Pancreas (tissue), 10 donors: ENCODE measurements at regions not wholly inside any gene's neighbourhood (a gene's known extent, or its start where the extent isn't known, plus 50 kb on each side); places are given as distances from the start of the nearest gene placed in this dataset.
"Not testable (repeated sequence)": the region's sequence is repeated elsewhere in the genome, so short reads cannot be mapped to it uniquely, and the experiment has no call there.

Experiments used
- ATAC-seq, 4 donors: fragments of 200-7000 bp; cut with Tn5 transposase; one replicate each; pipeline versions ENCODE4 v1.8.0 to v1.9.1; 2020; ENCODE audit warnings: mild to moderate bottlenecking in 4 of 4, moderate library complexity in 4 of 4
- DNase-seq, 6 donors: peaks; one replicate each; pipeline ENCODE4 v3.0.0-alpha.2; 2020
- FAIRE-seq: peaks from 2 replicates; lab custom pipeline; 2012; peaks lifted over from hg19 to GRCh38; lab: Jason Lieb, UNC
- H3K27ac ChIP-seq, 4 donors: fragments of 200-600 bp; sonication (generic); 1 replicate in 3 of 4; 2 replicates in 1 of 4; pipeline versions ENCODE4 v1.5.0 to v1.8.0; 2020
- H3K27me3 ChIP-seq, 4 donors: fragments of 200-600 bp; one replicate each; pipeline ENCODE4 v1.8.0; 2021
- H3K36me3 ChIP-seq, 3 donors: fragments of 200-600 bp; sonication (generic) in 1 of 3; one replicate each; pipeline versions ENCODE4 v1.5.0 to v1.8.0; 2020 to 2021
- H3K4me1 ChIP-seq, 3 donors: fragments of 200-600 bp; one replicate each; pipeline ENCODE4 v1.8.0; 2021
- H3K4me3 ChIP-seq, 4 donors: fragments of 200-600 bp; sonication (generic) in 2 of 4; one replicate each; pipeline versions ENCODE4 v1.5.0 to v1.8.0; 2020 to 2021
- H3K9me3 ChIP-seq, 4 donors: fragments of 200-600 bp; one replicate each; pipeline ENCODE4 v1.8.0; 2021
- WGBS, 2 donors: extraction: QIAGEN DNeasy Blood & Tissue Kit; methylation state at CpG; one replicate each; pipeline ENCODE4 v1.1.7; 2013; 5-methylcytosine and 5-hydroxymethylcytosine counted together
- intact Hi-C, 3 donors: fragments of 100-400 bp; cut with DNase I; formaldehyde crosslinking; loops; one replicate each; pipeline versions ENCODE4 v1.11.1 to v1.14.2; 2022
- donor health status: healthy with polysubstance abuse.
- donor health status: DM: no; HTN: no; CAD: no; lungs with moderate emphysema.
- donor health status: DM: no; HTN: no; CAD: no.
- donor health status: control.
- donor health status: control.
- donor health status: Bipolar disorder and iron deficiency.
- donor health status: DM: yes; HTN: yes; CAD: no.
- donor health status: DM: no; HTN: no; CAD: no.
- donor health status: DM: no; HTN: no; CAD: no.
- donor health status: DM: yes; HTN: yes; CAD: no.

DNA sequence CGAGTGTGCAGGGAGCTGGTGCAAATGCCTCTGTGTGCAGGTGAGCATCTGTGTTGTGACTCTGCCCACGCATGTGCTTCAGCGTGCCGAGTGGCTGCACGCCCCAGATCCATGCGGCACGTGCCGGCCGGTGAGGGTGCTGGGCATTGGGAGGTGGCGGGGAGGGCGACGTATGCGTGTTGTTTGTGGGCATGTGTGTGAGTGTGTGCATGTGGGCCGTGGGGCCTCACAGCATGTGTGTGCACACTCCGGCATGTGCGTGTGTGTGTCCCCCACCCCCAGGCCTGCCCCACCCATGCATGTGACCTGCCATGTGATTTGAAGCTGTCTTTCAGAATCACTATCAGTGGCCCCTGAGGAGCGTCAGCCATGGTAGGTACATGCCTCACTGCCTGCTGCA is 97.7 kb upstream of the ZSCAN2 start:
- H3K36me3 ChIP-seq, H3K27me3 ChIP-seq, H3K9me3 ChIP-seq, H3K4me1 ChIP-seq, ATAC-seq, intact Hi-C loops, H3K4me3 ChIP-seq, FAIRE-seq, H3K27ac ChIP-seq: not testable (repeated sequence)
- 96% methylated on average over 5 of the region's 17 CpGs; no CpG with 5 or more reads in 1 of the 2 donors for WGBS, 2 donors
- DNase-seq = peak in 1 of 6 donors; percentile 35

GRCh38 chr15:84505552-84505951 is 95.3 kb upstream of the ZSCAN2 start:
- H3K4me3 ChIP-seq, H3K9me3 ChIP-seq, H3K27me3 ChIP-seq, H3K27ac ChIP-seq, DNase-seq, FAIRE-seq, intact Hi-C loops, H3K4me1 ChIP-seq, ATAC-seq, H3K36me3 ChIP-seq: not testable (repeated sequence)
- WGBS, 2 donors = 45 to 48% methylated on average over 2 of the region's 4 CpGs

DNA sequence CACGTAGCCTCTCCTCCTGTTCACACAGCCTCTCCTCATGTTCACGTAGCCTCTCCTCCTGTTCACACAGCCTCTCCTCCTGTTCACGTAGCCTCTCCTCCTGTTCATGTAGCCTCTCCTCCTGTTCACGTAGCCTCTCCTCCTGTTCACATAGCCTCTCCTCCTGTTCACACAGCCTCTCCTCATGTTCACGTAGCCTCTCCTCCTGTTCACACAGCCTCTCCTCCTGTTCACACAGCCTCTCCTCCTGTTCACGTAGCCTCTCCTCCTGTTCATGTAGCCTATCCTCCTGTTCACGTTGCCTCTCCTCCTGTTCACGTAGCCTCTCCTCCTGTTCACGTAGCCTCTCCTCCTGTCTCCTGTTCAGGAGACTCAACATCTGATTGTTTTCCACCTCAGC is 88.5 kb upstream of the ZSCAN2 start:
- H3K36me3 ChIP-seq, DNase-seq, intact Hi-C loops, H3K27ac ChIP-seq, ATAC-seq, H3K9me3 ChIP-seq, FAIRE-seq, H3K4me1 ChIP-seq, H3K4me3 ChIP-seq, H3K27me3 ChIP-seq: not testable (repeated sequence)
- 87 to 98% methylated on average over 2 to 4 of the region's 9 CpGs for WGBS, 2 donors

- H3K4me1 ChIP-seq, H3K36me3 ChIP-seq, H3K9me3 ChIP-seq, H3K27me3 ChIP-seq, H3K27ac ChIP-seq, intact Hi-C loops, FAIRE-seq, ATAC-seq, H3K4me3 ChIP-seq: not testable (repeated sequence)
- 92 to 94% methylated on average over 3 to 4 of the region's 6 CpGs for WGBS, 2 donors
- peak in 3 of 6 donors; percentile 15 to 22 (median 19) for DNase-seq
Measured at GRCh38 chr15:84516773-84517172, 84.0 kb upstream of the ZSCAN2 start.

- ATAC-seq, H3K4me3 ChIP-seq, H3K9me3 ChIP-seq, intact Hi-C loops, H3K36me3 ChIP-seq, H3K27me3 ChIP-seq, H3K4me1 ChIP-seq, H3K27ac ChIP-seq, FAIRE-seq, DNase-seq: not testable (repeated sequence)
- WGBS, 2 donors = 39 to 84% methylated on average over 2 of the region's 2 CpGs
Measured at GRCh38 chr15:84525491-84526344, 75.1 kb upstream of the ZSCAN2 start.

GRCh38 chr15:84530751-84531150 is 70.1 kb upstream of the ZSCAN2 start:
- intact Hi-C loops, H3K4me3 ChIP-seq, H3K27ac ChIP-seq, ATAC-seq, FAIRE-seq, H3K4me1 ChIP-seq, H3K9me3 ChIP-seq, H3K27me3 ChIP-seq, DNase-seq, H3K36me3 ChIP-seq: not testable (repeated sequence)
- 94 to 97% methylated on average over 4 of the region's 4 CpGs for WGBS, 2 donors

DNA sequence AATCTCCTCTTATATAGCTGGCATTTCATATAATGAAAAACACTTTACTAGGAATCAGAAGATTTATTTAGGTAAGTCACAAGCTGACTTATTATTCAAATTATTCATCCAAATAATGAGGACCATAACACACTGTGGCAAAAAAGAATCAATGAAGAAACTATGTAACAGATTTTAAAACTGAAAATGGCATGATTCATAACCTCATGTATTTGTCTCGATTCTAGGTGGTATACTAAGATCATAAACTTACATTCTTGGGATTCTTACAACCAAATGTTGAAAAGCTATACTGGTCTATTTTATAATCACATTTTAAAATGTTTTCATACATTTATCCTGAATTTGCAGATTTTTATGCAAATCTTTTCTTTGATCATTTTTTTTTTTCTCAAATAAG is 69.6 kb upstream of the ZSCAN2 start:
- ATAC-seq, H3K36me3 ChIP-seq, H3K4me3 ChIP-seq, H3K9me3 ChIP-seq, intact Hi-C loops, H3K4me1 ChIP-seq, H3K27me3 ChIP-seq, DNase-seq: not testable (repeated sequence)
- H3K27ac ChIP-seq = peak overlapping the region in 1 of 4 donors; percentile 47
- peak; percentile 32 for FAIRE-seq
- 39 to 63% methylated on average over 1 of the region's 1 CpG for WGBS, 2 donors

- H3K9me3 ChIP-seq, H3K4me3 ChIP-seq, FAIRE-seq, H3K36me3 ChIP-seq, H3K27me3 ChIP-seq, DNase-seq, H3K4me1 ChIP-seq, intact Hi-C loops: not testable (repeated sequence)
- WGBS, 2 donors = 10 to 16% methylated on average over 3 of the region's 3 CpGs
- peak overlapping the region in 2 of 4 donors; percentile 47 to 58 for H3K27ac ChIP-seq
- peak; percentile 81 to 91 (median 89) for ATAC-seq
Measured at GRCh38 chr15:84531709-84532367, 69.0 kb upstream of the ZSCAN2 start.

GRCh38 chr15:84533705-84534104 is 67.1 kb upstream of the ZSCAN2 start:
- ATAC-seq, H3K27ac ChIP-seq, H3K36me3 ChIP-seq, H3K4me1 ChIP-seq, H3K9me3 ChIP-seq, DNase-seq, intact Hi-C loops, FAIRE-seq, H3K27me3 ChIP-seq, H3K4me3 ChIP-seq: not testable (repeated sequence)
- WGBS, 2 donors = 88 to 91% methylated on average over 2 of the region's 2 CpGs

DNA sequence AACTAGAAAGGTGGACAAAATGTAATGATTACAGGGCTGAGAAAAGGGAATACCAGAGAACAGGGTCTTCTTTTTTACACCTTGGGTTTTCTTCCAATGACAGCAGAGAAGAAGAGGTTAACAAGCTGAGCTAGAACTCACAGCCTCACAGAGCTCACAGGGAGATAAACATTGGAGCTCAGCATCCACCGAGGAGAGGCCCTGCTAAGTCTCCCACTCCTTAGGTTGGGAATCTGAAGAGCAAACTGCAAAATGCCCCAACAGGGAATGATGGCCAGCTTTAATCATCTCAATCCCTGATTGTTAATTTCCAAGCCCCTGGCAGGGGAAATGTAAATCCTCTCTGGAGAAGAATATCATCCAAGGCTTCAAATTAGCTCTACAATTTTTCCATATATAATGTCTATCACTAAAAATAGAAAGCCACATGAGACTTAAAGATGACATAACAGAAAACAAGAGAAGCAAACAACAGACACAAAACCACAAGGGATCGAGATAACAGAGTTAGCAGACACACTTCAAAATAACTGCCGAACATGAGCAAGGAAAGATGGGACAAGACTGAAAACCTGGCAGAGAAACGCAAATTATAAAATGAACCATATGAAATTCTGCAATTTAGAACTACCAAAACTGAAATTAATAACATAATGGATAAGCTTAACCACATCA is 66.1 kb upstream of the ZSCAN2 start:
- DNase-seq, FAIRE-seq, H3K9me3 ChIP-seq, intact Hi-C loops, H3K4me1 ChIP-seq, H3K27ac ChIP-seq, H3K36me3 ChIP-seq, H3K27me3 ChIP-seq, ATAC-seq, H3K4me3 ChIP-seq: not testable (repeated sequence)
- WGBS, 2 donors = 70% methylated on average over 4 of the region's 4 CpGs

- H3K4me3 ChIP-seq, H3K4me1 ChIP-seq, H3K36me3 ChIP-seq, H3K27me3 ChIP-seq, FAIRE-seq, H3K9me3 ChIP-seq, DNase-seq, H3K27ac ChIP-seq, intact Hi-C loops, ATAC-seq: not testable (repeated sequence)
- WGBS, 2 donors = 52 to 78% methylated on average over 3 of the region's 3 CpGs
Measured at GRCh38 chr15:84536181-84536580, 64.6 kb upstream of the ZSCAN2 start.
